NCI-H1105 treated with DMSO at 0.1 percent for 48 hours (cell line): ENCODE measurements at regions not wholly inside any gene's neighbourhood (a gene's known extent, or its start where the extent isn't known, plus 50 kb on each side); places are given as distances from the start of the nearest gene placed in this dataset.
"Not testable (repeated sequence)": the region's sequence is repeated elsewhere in the genome, so short reads cannot be mapped to it uniquely, and the experiment has no call there.

ENCODE experiments used
- DNase-seq: peaks from one replicate; lab custom pipeline; 2025; lab: John Stamatoyannopoulos, UW

GRCh38 chr2:11072550-11072949 lies 82.7 kb upstream of the SLC66A3 start:
- no peak for DNase-seq

- no peak for DNase-seq
These were observed 82.0 kb upstream of the SLC66A3 start for GRCh38 chr2:11073251-11073650.

- no peak for DNase-seq
These were observed 81.5 kb upstream of the SLC66A3 start for GRCh38 chr2:11073776-11074175.

GRCh38 chr2:11074246-11074820 lies 80.9 kb upstream of the SLC66A3 start:
- no peak for DNase-seq

GRCh38 chr2:11075221-11075620 lies 80.0 kb upstream of the SLC66A3 start:
- no peak for DNase-seq

- no peak for DNase-seq
These were observed 77.9 kb upstream of the SLC66A3 start for GRCh38 chr2:11077411-11077810.

- no peak for DNase-seq
These were observed 76.0 kb upstream of the SLC66A3 start for GRCh38 chr2:11079136-11079824.

GRCh38 chr2:11080253-11081115 lies 74.8 kb upstream of the SLC66A3 start:
- no peak for DNase-seq

- no peak for DNase-seq
These were observed 72.4 kb upstream of the SLC66A3 start for GRCh38 chr2:11082880-11083279.

- DNase-seq: not testable (repeated sequence)
These were observed 66.4 kb upstream of the SLC66A3 start for GRCh38 chr2:11088821-11089220.

GRCh38 chr2:11090187-11090586 lies 65.1 kb upstream of the SLC66A3 start:
- DNase-seq: no peak

GRCh38 chr2:11092701-11093335 lies 62.4 kb upstream of the SLC66A3 start:
- DNase-seq: no peak

GRCh38 chr2:11093467-11093866 lies 61.8 kb upstream of the SLC66A3 start:
- DNase-seq: no peak

GRCh38 chr2:11094021-11094810 lies 61.1 kb upstream of the SLC66A3 start:
- no peak for DNase-seq

GRCh38 chr2:11096591-11096990 lies 58.7 kb upstream of the SLC66A3 start:
- DNase-seq: no peak

GRCh38 chr2:11097038-11097720 lies 58.1 kb upstream of the SLC66A3 start:
- DNase-seq: no peak

- DNase-seq: peak; percentile 23
These were observed 57.3 kb upstream of the SLC66A3 start for GRCh38 chr2:11097854-11098387.

- no peak for DNase-seq
These were observed 55.9 kb upstream of the SLC66A3 start for GRCh38 chr2:11099122-11100065.

GRCh38 chr2:11100130-11100529 lies 55.1 kb upstream of the SLC66A3 start:
- DNase-seq: no peak

GRCh38 chr2:11100976-11101375 lies 54.3 kb upstream of the SLC66A3 start:
- DNase-seq: no peak
